HUES48 (cell line): ENCODE measurements at regions not wholly inside any gene's neighbourhood (a gene's known extent, or its start where the extent isn't known, plus 50 kb on each side); places are given as distances from the start of the nearest gene placed in this dataset.

Experiments used
- H3K27ac ChIP-seq: one replicate; pipeline ENCODE4 v1.7.0; 2013; ENCODE audit warnings: low read depth, low read length, inconsistent platforms
- H3K27me3 ChIP-seq: 2 replicates; pipeline ENCODE4 v1.6.1; 2013; ENCODE audit warnings: mild to moderate bottlenecking, low read length; ENCODE audit not compliant: control insufficient read depth, insufficient read depth
- H3K36me3 ChIP-seq: 2 replicates; pipeline ENCODE4 v1.6.1; 2013; ENCODE audit warnings: low read length; ENCODE audit not compliant: control insufficient read depth, insufficient read depth
- H3K4me1 ChIP-seq: 2 replicates; pipeline ENCODE4 v1.6.1; 2013; ENCODE audit warnings: mild to moderate bottlenecking, low read length; ENCODE audit not compliant: control insufficient read depth, insufficient read depth
- H3K4me3 ChIP-seq: 2 replicates; pipeline ENCODE4 v1.5.1; 2013; ENCODE audit warnings: mild to moderate bottlenecking, low read depth, low read length
- H3K9ac ChIP-seq: 2 replicates; pipeline ENCODE4 v1.6.1; 2013; ENCODE audit warnings: mild to moderate bottlenecking, low read depth, low read length, moderate library complexity
- H3K9me3 ChIP-seq: 2 replicates; pipeline ENCODE4 v1.6.1; 2013; ENCODE audit warnings: low read length; ENCODE audit not compliant: control insufficient read depth, insufficient read depth

GRCh38 chr5:3883040-3883439, 287.4 kb downstream of the IRX1 start:
- no peaks in the 10 kb centered on the region for H3K27me3 ChIP-seq
- H3K36me3 ChIP-seq = no peaks in the 10 kb centered on the region
- H3K9me3 ChIP-seq = no peaks in the 10 kb centered on the region
- no peak overlapping the region for H3K9ac ChIP-seq
- H3K27ac ChIP-seq = no peak overlapping the region
- no peaks in the 10 kb centered on the region for H3K4me1 ChIP-seq
- no peak overlapping the region for H3K4me3 ChIP-seq

- Histone ChIP-seq H3K4me3 (no peak overlapping the region), H3K27ac (no peak overlapping the region), H3K9me3 (no peaks in the 10 kb centered on the region; the same call in 1 of the 2 replicates), H3K27me3 (no peaks in the 10 kb centered on the region), H3K4me1 (peaks cover 9% of the 10 kb centered on the region), H3K36me3 (no peaks in the 10 kb centered on the region), H3K9ac (no peak overlapping the region)
These were observed 291.2 kb downstream of the IRX1 start for GRCh38 chr5:3886524-3887451.

- Histone ChIP-seq H3K9me3 (no peaks in the 10 kb centered on the region; the same call in 1 of the 2 replicates), H3K27ac (no peak overlapping the region), H3K4me1 (peaks cover 9% of the 10 kb centered on the region), H3K36me3 (no peaks in the 10 kb centered on the region), H3K9ac (no peak overlapping the region), H3K4me3 (no peak overlapping the region), H3K27me3 (no peaks in the 10 kb centered on the region)
These were observed 292.7 kb downstream of the IRX1 start for GRCh38 chr5:3888310-3888709.

- no peaks in the 10 kb centered on the region; the same call in 1 of the 2 replicates for H3K9me3 ChIP-seq
- no peak overlapping the region for H3K9ac ChIP-seq
- H3K4me3 ChIP-seq = no peak overlapping the region
- H3K27ac ChIP-seq = no peak overlapping the region
- peaks cover 9% of the 10 kb centered on the region for H3K4me1 ChIP-seq
- H3K27me3 ChIP-seq = no peaks in the 10 kb centered on the region
- H3K36me3 ChIP-seq = no peaks in the 10 kb centered on the region
These were observed 293.9 kb downstream of the IRX1 start for GRCh38 chr5:3889412-3890142.

GRCh38 chr5:3891113-3891512, 295.5 kb downstream of the IRX1 start:
- no peak overlapping the region for H3K4me3 ChIP-seq
- H3K27me3 ChIP-seq = no peaks in the 10 kb centered on the region
- H3K36me3 ChIP-seq = no peaks in the 10 kb centered on the region
- H3K9me3 ChIP-seq = no peaks in the 10 kb centered on the region; the same call in 1 of the 2 replicates
- H3K9ac ChIP-seq = no peak overlapping the region
- H3K4me1 ChIP-seq = peaks cover 9% of the 10 kb centered on the region
- H3K27ac ChIP-seq = peak overlapping the region; percentile 78

GRCh38 chr5:3893527-3893926, 297.9 kb downstream of the IRX1 start:
- Histone ChIP-seq H3K27ac (no peak overlapping the region), H3K4me1 (peaks cover 9% of the 10 kb centered on the region), H3K4me3 (no peak overlapping the region), H3K9me3 (no peaks in the 10 kb centered on the region; the same call in 1 of the 2 replicates), H3K36me3 (no peaks in the 10 kb centered on the region), H3K9ac (no peak overlapping the region), H3K27me3 (0 out of 2 replicates have a peak, but pooled peaks cover 5% of the 10 kb centered on the region)

- H3K9me3 ChIP-seq = no peaks in the 10 kb centered on the region; the same call in 1 of the 2 replicates
- H3K4me1 ChIP-seq = peaks cover 9% of the 10 kb centered on the region
- 0 out of 2 replicates have a peak, but pooled peaks cover 5% of the 10 kb centered on the region for H3K27me3 ChIP-seq
- H3K4me3 ChIP-seq = no peak overlapping the region
- no peaks in the 10 kb centered on the region for H3K36me3 ChIP-seq
- H3K27ac ChIP-seq = no peak overlapping the region
- H3K9ac ChIP-seq = no peak overlapping the region
These were observed 298.3 kb downstream of the IRX1 start for GRCh38 chr5:3893975-3894374.

- H3K27me3 ChIP-seq = peaks cover 7% of the 10 kb centered on the region
- no peak overlapping the region for H3K9ac ChIP-seq
- peaks cover 3% of the 10 kb centered on the region for H3K4me1 ChIP-seq
- H3K4me3 ChIP-seq = no peak overlapping the region
- no peaks in the 10 kb centered on the region; the same call in 1 of the 2 replicates for H3K9me3 ChIP-seq
- no peaks in the 10 kb centered on the region for H3K36me3 ChIP-seq
- no peak overlapping the region for H3K27ac ChIP-seq
These were observed 300.5 kb downstream of the IRX1 start for GRCh38 chr5:3896098-3896497.

GRCh38 chr5:3899093-3899492, 303.5 kb downstream of the IRX1 start:
- no peaks in the 10 kb centered on the region for H3K9me3 ChIP-seq
- H3K27ac ChIP-seq = no peak overlapping the region
- no peak overlapping the region for H3K4me3 ChIP-seq
- H3K36me3 ChIP-seq = no peaks in the 10 kb centered on the region
- peaks cover 7% of the 10 kb centered on the region for H3K27me3 ChIP-seq
- no peak overlapping the region for H3K9ac ChIP-seq
- H3K4me1 ChIP-seq = no peaks in the 10 kb centered on the region

- Histone ChIP-seq H3K4me1 (no peaks in the 10 kb centered on the region), H3K4me3 (no peak overlapping the region), H3K27ac (no peak overlapping the region), H3K27me3 (peaks cover under 1% of the 10 kb centered on the region; the same call in 1 of the 2 replicates), H3K36me3 (no peaks in the 10 kb centered on the region), H3K9ac (no peak overlapping the region), H3K9me3 (no peaks in the 10 kb centered on the region)
These were observed 309.0 kb downstream of the IRX1 start for GRCh38 chr5:3904584-3904983.

GRCh38 chr5:3905031-3905430, 309.4 kb downstream of the IRX1 start:
- no peaks in the 10 kb centered on the region for H3K4me1 ChIP-seq
- no peaks in the 10 kb centered on the region for H3K27me3 ChIP-seq
- no peak overlapping the region for H3K27ac ChIP-seq
- H3K4me3 ChIP-seq = no peak overlapping the region
- no peak overlapping the region for H3K9ac ChIP-seq
- no peaks in the 10 kb centered on the region for H3K36me3 ChIP-seq
- no peaks in the 10 kb centered on the region for H3K9me3 ChIP-seq
